Esophagus muscularis mucosa (tissue), 4 donors: ENCODE measurements at regions not wholly inside any gene's neighbourhood (a gene's known extent, or its start where the extent isn't known, plus 50 kb on each side); places are given as distances from the start of the nearest gene placed in this dataset.

Source experiments
- DNase-seq: peaks from one replicate; pipeline ENCODE4 v3.0.0-alpha.2; 2017; ENCODE audit errors: extremely low spot score
- H3K27ac ChIP-seq, 4 donors: fragments of 200-600 bp; sonication (generic); replicated peaks in 1 of 4; 1 replicate in 3 of 4; 2 replicates in 1 of 4; pipeline ENCODE4 v1.5.1; 2016 to 2019; ENCODE audit warnings: mild to moderate bottlenecking in 1 of 4
- H3K27me3 ChIP-seq, 4 donors: fragments of 200-600 bp; sonication (generic); one replicate each; pipeline versions ENCODE4 v1.5.1 to v1.6.0; 2016 to 2019
- H3K36me3 ChIP-seq, 4 donors: fragments of 200-600 bp; sonication (generic); one replicate each; pipeline ENCODE4 v1.5.1; 2016 to 2019
- H3K4me1 ChIP-seq, 4 donors: fragments of 200-600 bp; sonication (generic); one replicate each; pipeline ENCODE4 v1.5.1; 2016 to 2019
- H3K4me3 ChIP-seq, 4 donors: fragments of 200-600 bp; sonication (generic); 1 replicate in 2 of 4; 2 replicates in 2 of 4; pipeline ENCODE4 v1.5.1; 2016 to 2019; ENCODE audit warnings: mild to moderate bottlenecking in 4 of 4, moderate library complexity in 1 of 4
- H3K9me3 ChIP-seq, 4 donors: fragments of 200-600 bp; sonication (generic); 1 replicate in 3 of 4; 2 replicates in 1 of 4; pipeline ENCODE4 v1.5.1; 2016 to 2019
- EP300 ChIP-seq: sonication (generic); formaldehyde crosslinking; IDR thresholded peaks from one replicate; pipeline ENCODE4 v1.6.1; 2017; ENCODE audit warnings: antibody characterized with exemption
- POLR2A ChIP-seq: fragments of 450-650 bp; IDR thresholded peaks from one replicate; pipeline ENCODE4 v1.6.1; 2017; ENCODE audit warnings: antibody characterized with exemption, moderate library complexity, mild to moderate bottlenecking, low read depth
- POLR2AphosphoS5 ChIP-seq, 2 donors: sonication (generic); formaldehyde crosslinking; IDR thresholded peaks; one replicate each; pipeline ENCODE4 v1.6.1; 2017; ENCODE audit warnings: antibody characterized with exemption in 2 of 2
- WGBS: methylation state at CpG from one replicate; pipeline ENCODE4 v1.1.5; 2018; 5-methylcytosine and 5-hydroxymethylcytosine counted together
- intact Hi-C: fragments of 100-400 bp; cut with DNase I; formaldehyde crosslinking; loops from one replicate; pipeline ENCODE4 v1.15.1; 2023
- TF ChIP-seq, protein P1 (sequence below), 3 experiments: fragments of 200-600 bp in 2 of 3; fragments of 450-650 bp in 1 of 3; sonication (generic) in 2 of 3; IDR thresholded peaks; one replicate each; pipeline ENCODE4 v1.5.1; 2017 to 2019; ENCODE audit warnings: antibody characterized with exemption in 3 of 3, mild to moderate bottlenecking in 2 of 3, moderate library complexity in 1 of 3

DNA sequence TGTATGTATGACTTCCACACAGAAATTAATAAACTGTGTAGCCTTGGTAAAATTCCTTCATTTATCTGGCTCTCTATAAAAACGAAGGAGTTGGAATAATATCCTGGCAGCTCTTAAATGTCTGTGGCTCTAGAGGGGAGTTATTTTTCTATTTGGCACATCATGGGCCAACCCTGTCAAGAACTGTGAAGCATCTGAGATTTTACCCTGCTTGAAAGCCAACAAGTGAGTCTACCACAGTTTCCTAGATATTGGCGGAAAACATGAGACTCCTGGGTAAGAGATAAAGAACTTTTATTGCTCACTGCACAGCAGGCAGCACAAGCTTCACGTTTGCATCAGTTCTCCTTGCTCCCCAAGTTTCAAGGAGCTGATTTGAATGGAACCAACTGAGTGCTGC is 346.7 kb upstream of the CYRIA start:
- Histone ChIP-seq H3K36me3 (no peaks in the 10 kb centered on the region), H3K27ac (no peak overlapping the region), H3K4me3 (no peak overlapping the region), H3K27me3 (no peaks in the 10 kb centered on the region), H3K9me3 (no peaks in the 10 kb centered on the region), H3K4me1 (no peaks in the 10 kb centered on the region)
- intact Hi-C loops: no loop called here
- 36% methylated on average over 3 of the region's 3 CpGs for WGBS
- DNase-seq: no peak
- TF ChIP-seq EP300 (no peak), POLR2AphosphoS5 (IDR thresholded peaks at IDR 0.05) (no peak), POLR2A (no peak)
- TF ChIP-seq, protein P1, sequence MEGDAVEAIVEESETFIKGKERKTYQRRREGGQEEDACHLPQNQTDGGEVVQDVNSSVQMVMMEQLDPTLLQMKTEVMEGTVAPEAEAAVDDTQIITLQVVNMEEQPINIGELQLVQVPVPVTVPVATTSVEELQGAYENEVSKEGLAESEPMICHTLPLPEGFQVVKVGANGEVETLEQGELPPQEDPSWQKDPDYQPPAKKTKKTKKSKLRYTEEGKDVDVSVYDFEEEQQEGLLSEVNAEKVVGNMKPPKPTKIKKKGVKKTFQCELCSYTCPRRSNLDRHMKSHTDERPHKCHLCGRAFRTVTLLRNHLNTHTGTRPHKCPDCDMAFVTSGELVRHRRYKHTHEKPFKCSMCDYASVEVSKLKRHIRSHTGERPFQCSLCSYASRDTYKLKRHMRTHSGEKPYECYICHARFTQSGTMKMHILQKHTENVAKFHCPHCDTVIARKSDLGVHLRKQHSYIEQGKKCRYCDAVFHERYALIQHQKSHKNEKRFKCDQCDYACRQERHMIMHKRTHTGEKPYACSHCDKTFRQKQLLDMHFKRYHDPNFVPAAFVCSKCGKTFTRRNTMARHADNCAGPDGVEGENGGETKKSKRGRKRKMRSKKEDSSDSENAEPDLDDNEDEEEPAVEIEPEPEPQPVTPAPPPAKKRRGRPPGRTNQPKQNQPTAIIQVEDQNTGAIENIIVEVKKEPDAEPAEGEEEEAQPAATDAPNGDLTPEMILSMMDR (IDR thresholded peaks at IDR 0.05): no peak

DNA sequence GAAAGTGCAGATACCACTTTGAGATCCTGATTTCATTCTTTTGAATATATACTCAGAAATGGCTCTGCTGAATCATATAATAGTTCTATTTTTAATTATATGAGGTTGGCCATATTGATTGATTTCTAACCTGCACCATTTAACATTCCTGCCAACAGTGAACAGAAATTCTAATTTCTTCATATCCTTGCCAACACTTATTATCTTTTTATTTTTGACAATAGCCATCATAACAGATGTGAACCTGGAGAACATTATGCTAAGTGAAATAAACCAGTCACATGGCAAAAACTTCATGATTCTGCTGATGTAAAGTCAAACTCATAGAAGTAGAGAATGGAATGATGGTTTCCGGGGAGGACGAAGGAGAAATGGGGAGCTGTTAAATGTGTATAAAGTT is 344.5 kb upstream of the CYRIA start:
- Histone ChIP-seq H3K4me1 (no peaks in the 10 kb centered on the region), H3K4me3 (no peak overlapping the region), H3K36me3 (no peaks in the 10 kb centered on the region), H3K27me3 (no peaks in the 10 kb centered on the region), H3K27ac (no peak overlapping the region), H3K9me3 (no peaks in the 10 kb centered on the region)
- TF ChIP-seq POLR2A: no peak
- TF ChIP-seq, protein P1 (IDR thresholded peaks at IDR 0.05): no peak
- TF ChIP-seq POLR2AphosphoS5 (IDR thresholded peaks at IDR 0.05): no peak
- TF ChIP-seq EP300: no peak
- intact Hi-C loops: no loop called here
- 85% methylated on average over 2 of the region's 2 CpGs for WGBS
- no peak for DNase-seq

DNA sequence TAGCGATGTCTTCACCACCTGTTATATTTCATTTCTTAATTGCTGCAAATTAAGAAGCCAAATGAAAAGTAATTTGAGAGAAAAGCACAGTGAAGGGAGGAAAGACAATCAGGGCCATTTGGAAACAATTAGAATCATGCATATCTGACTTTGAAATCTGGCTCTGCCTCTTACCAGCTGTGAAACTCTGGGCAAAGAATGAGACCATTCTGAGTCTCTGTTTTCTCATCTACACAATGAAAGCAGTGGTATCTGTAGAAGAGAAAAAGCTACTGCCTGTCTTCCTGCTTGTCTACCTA is 334.5 kb upstream of the CYRIA start:
- DNase-seq: no peak
- Histone ChIP-seq H3K27me3 (no peaks in the 10 kb centered on the region), H3K4me3 (no peak overlapping the region), H3K36me3 (no peaks in the 10 kb centered on the region), H3K4me1 (no peaks in the 10 kb centered on the region), H3K27ac (no peak overlapping the region), H3K9me3 (peaks cover 0 to 14% (median 10%) of the 10 kb centered on the region in 4 donors)
- TF ChIP-seq EP300 (no peak), POLR2A (no peak), POLR2AphosphoS5 (IDR thresholded peaks at IDR 0.05) (no peak)
- TF ChIP-seq, protein P1 (IDR thresholded peaks at IDR 0.05): no peak
- WGBS: 86% methylated on average over 1 of the region's 1 CpG
- intact Hi-C loops: no loop called here

DNA sequence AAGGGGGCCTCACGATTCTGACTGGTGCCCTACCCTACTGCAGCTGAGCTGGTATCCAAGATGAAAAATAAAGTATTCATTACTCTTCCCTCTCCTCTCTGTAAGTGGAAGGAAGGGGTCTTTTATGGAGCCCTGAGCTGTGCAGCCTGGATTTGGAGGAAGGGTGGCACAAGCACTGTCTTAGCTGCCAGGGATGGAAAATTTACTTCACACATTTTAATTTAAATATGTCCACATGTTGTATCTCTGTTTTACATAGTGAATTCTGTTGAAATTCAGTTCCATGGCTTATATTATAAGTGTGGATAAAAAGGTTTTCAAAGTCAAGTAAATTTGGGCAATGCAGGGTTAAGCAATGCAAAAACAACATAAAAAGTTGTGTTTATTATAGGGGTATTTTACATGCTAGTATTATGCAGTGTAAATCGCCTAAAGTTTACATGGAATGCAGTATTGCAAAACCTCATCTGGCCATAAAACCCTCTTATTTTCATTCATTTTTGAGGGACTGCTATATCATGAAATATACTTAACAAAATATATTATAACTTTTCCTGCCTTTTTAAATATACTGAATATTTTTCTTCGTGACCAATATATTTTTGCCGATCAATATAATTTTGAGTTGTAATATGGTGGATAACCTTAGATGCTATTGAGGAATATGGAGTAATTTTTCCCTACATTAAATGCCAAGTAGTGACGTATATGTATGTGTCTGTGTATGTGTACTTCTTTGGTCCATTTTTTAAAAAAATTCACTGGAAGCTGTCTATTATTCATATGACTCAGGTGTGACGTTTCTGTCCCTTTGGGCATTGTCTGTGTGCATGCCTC is 333.9 kb upstream of the CYRIA start:
- Histone ChIP-seq H3K4me1 (no peaks in the 10 kb centered on the region), H3K36me3 (no peaks in the 10 kb centered on the region), H3K27me3 (no peaks in the 10 kb centered on the region), H3K4me3 (no peak overlapping the region), H3K9me3 (peaks cover 0 to 14% (median 10%) of the 10 kb centered on the region in 4 donors), H3K27ac (no peak overlapping the region)
- no peak for DNase-seq
- TF ChIP-seq POLR2A (no peak), POLR2AphosphoS5 (IDR thresholded peaks at IDR 0.05) (no peak), EP300 (no peak)
- TF ChIP-seq, protein P1 (IDR thresholded peaks at IDR 0.05): no peak
- intact Hi-C loops: no loop called here
- WGBS: 85% methylated on average over 6 of the region's 6 CpGs

DNA sequence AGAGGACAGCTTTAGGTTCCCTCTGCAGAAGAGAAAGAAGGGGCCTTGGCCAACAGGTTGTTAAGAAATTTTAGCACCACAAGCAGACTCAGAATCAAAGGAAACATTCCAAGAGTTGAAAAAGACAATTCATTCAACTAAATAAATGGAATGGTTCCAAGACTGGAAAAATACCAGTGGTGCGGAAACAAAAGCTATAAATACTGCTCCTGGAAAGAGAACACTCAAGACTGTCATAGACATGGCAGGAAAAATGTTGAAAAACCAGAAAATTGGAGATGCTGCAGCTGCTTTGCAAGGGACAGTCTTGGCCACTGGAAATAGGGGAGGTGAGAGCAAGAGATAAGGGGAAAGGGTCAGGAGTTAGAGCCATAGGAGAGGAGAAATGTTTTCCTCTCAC is 312.7 kb upstream of the CYRIA start:
- 22% methylated on average over 1 of the region's 1 CpG for WGBS
- no peaks in the 10 kb centered on the region for H3K36me3 ChIP-seq
- H3K4me3 ChIP-seq: no peak overlapping the region
- H3K27me3 ChIP-seq: no peaks in the 10 kb centered on the region
- no peaks in the 10 kb centered on the region for H3K9me3 ChIP-seq
- no peaks in the 10 kb centered on the region for H3K4me1 ChIP-seq
- TF ChIP-seq, protein P1 (IDR thresholded peaks at IDR 0.05): no peak
- TF ChIP-seq POLR2A: no peak
- TF ChIP-seq EP300: no peak
- H3K27ac ChIP-seq: no peak overlapping the region
- intact Hi-C loops: no loop called here
- DNase-seq: no peak
